ENCODE measurements at regions not wholly inside any gene's neighbourhood (a gene's known extent, or its start where the extent isn't known, plus 50 kb on each side); places are given as distances from the start of the nearest gene placed in this dataset.

GRCh38 chr1:244318512-244318911 lies 133.2 kb downstream of the ADSS2 start:
- Histone ChIP-seq H3K27me3 (replicated peaks; ENCODE audit: insufficient read depth) (no peaks in the 10 kb centered on the region), H3K36me3 (no peaks in the 10 kb centered on the region), H3K9me3 (no peaks in the 10 kb centered on the region), H3K4me3 (no peak overlapping the region), H3K4me1 (replicated peaks) (peaks cover 9% of the 10 kb centered on the region), H3K27ac (no peak overlapping the region)
- 88% methylated on average over 5 of the region's 5 CpGs for WGBS
- DNase-seq (ENCODE audit: low spot score) = no peak
- TF ChIP-seq POLR2A (IDR thresholded peaks at IDR 0.05) (no peak), CTCF (IDR thresholded peaks at IDR 0.05) (no peak), POLR2AphosphoS5 (IDR thresholded peaks at IDR 0.05) (no peak)
- intact Hi-C loops (cut with DNase I) = no loop called here

GRCh38 chr1:244319283-244320132 lies 132.2 kb downstream of the ADSS2 start:
- TF ChIP-seq POLR2A (IDR thresholded peaks at IDR 0.05) (no peak), POLR2AphosphoS5 (IDR thresholded peaks at IDR 0.05) (no peak), CTCF (IDR thresholded peaks at IDR 0.05) (no peak)
- peaks cover 11% of the 10 kb centered on the region for H3K4me1 ChIP-seq (replicated peaks)
- 68% methylated on average over 9 of the region's 9 CpGs for WGBS
- no peaks in the 10 kb centered on the region for H3K9me3 ChIP-seq
- intact Hi-C loops (cut with DNase I) = no loop called here
- H3K27me3 ChIP-seq (replicated peaks; ENCODE audit: insufficient read depth) = no peaks in the 10 kb centered on the region
- DNase-seq (ENCODE audit: low spot score) = no peak
- H3K27ac ChIP-seq = peak overlapping the region in 1 of 2 donors; percentile 9
- no peak overlapping the region for H3K4me3 ChIP-seq
- no peaks in the 10 kb centered on the region for H3K36me3 ChIP-seq

GRCh38 chr1:244322181-244322580 lies 129.5 kb downstream of the ADSS2 start:
- H3K4me1 ChIP-seq (replicated peaks) = peaks cover 16% of the 10 kb centered on the region
- no peaks in the 10 kb centered on the region for H3K36me3 ChIP-seq
- WGBS = 64% methylated on average over 1 of the region's 1 CpG
- H3K4me3 ChIP-seq = no peak overlapping the region
- H3K9me3 ChIP-seq = no peaks in the 10 kb centered on the region
- TF ChIP-seq POLR2A (IDR thresholded peaks at IDR 0.05) = no peak
- no peak for TF ChIP-seq CTCF (IDR thresholded peaks at IDR 0.05)
- no peak for TF ChIP-seq POLR2AphosphoS5 (IDR thresholded peaks at IDR 0.05)
- intact Hi-C loops (cut with DNase I) = no loop called here
- DNase-seq (ENCODE audit: low spot score) = no peak
- peak overlapping the region; percentile 81 to 86 for H3K27ac ChIP-seq
- no peaks in the 10 kb centered on the region for H3K27me3 ChIP-seq (replicated peaks; ENCODE audit: insufficient read depth)

GRCh38 chr1:244322791-244323521 lies 128.8 kb downstream of the ADSS2 start:
- 10% methylated on average over 6 of the region's 6 CpGs for WGBS
- peaks cover 16% of the 10 kb centered on the region for H3K4me1 ChIP-seq (replicated peaks)
- TF ChIP-seq POLR2AphosphoS5 (IDR thresholded peaks at IDR 0.05) (peak; percentile 90), POLR2A (IDR thresholded peaks at IDR 0.05) (no peak), CTCF (IDR thresholded peaks at IDR 0.05) (no peak)
- intact Hi-C loops (cut with DNase I) = no loop called here
- DNase-seq (ENCODE audit: low spot score) = peak; percentile 81
- H3K4me3 ChIP-seq = peak overlapping the region in 1 of 2 donors; percentile 1
- H3K27me3 ChIP-seq (replicated peaks; ENCODE audit: insufficient read depth) = no peaks in the 10 kb centered on the region
- H3K36me3 ChIP-seq = no peaks in the 10 kb centered on the region
- H3K27ac ChIP-seq = peak overlapping the region; percentile 81 to 86
- no peaks in the 10 kb centered on the region for H3K9me3 ChIP-seq

Measured in prostate gland (tissue), 2 donors.